CD4-positive, alpha-beta T cell (primary cell): ENCODE measurements at regions not wholly inside any gene's neighbourhood (a gene's known extent, or its start where the extent isn't known, plus 50 kb on each side); places are given as distances from the start of the nearest gene placed in this dataset.

Experiments
- ATAC-seq: fragments of 200-7000 bp; cut with Tn5 transposase; one replicate; pipeline ENCODE4 v1.10.0; 2022; ENCODE audit warnings: mild to moderate bottlenecking; ENCODE audit not compliant: poor library complexity
- CTCF ChIA-PET: fragments of 350-600 bp; sonication (Branson Sonifier 250); formaldehyde crosslinking; loops from one replicate; lab custom pipeline; 2021; ENCODE audit warnings: antibody characterized with exemption, inconsistent platforms; lab: Charles Lee
- POLR2A ChIA-PET: fragments of 350-600 bp; sonication (Branson Sonifier 250); formaldehyde crosslinking; loops from one replicate; lab custom pipeline; 2021; ENCODE audit warnings: antibody characterized with exemption, inconsistent platforms; lab: Charles Lee
- DNase-seq, 14 experiments: peaks; one replicate each; pipeline ENCODE4 v3.0.0-alpha.2; 2013 to 2020; ENCODE audit warnings: mixed read lengths in 2 of 14
- H3K27ac ChIP-seq, 2 donors: one replicate each; pipeline versions ENCODE4 v1.5.1 to v1.7.0; 2013; ENCODE audit warnings: low read length in 2 of 2, low read depth in 1 of 2, mild to moderate bottlenecking in 1 of 2
- H3K27me3 ChIP-seq, 2 experiments: 1 replicate in 1 of 2; 2 replicates in 1 of 2; pipeline versions ENCODE4 v1.6.1 to v1.7.0; 2013; ENCODE audit warnings: low read length in 2 of 2, control low read depth in 1 of 2, mild to moderate bottlenecking in 1 of 2, moderate library complexity in 1 of 2; ENCODE audit not compliant: insufficient read depth in 2 of 2, control insufficient read depth in 1 of 2
- H3K36me3 ChIP-seq: one replicate; pipeline ENCODE4 v1.6.1; 2013; ENCODE audit warnings: low read length, control low read depth; ENCODE audit not compliant: insufficient read depth
- H3K4me1 ChIP-seq: one replicate; pipeline ENCODE4 v1.6.1; 2013; ENCODE audit warnings: low read length, control low read depth; ENCODE audit not compliant: insufficient read depth
- H3K4me3 ChIP-seq: one replicate; pipeline ENCODE4 v1.5.1; 2013; ENCODE audit warnings: mild to moderate bottlenecking, low read length, moderate library complexity
- H3K9me3 ChIP-seq, 2 experiments: 1 replicate in 1 of 2; 2 replicates in 1 of 2; pipeline versions ENCODE4 v1.6.1 to v1.7.0; 2013; ENCODE audit warnings: low read length in 2 of 2, mild to moderate bottlenecking in 2 of 2, control low read depth in 1 of 2, moderate library complexity in 1 of 2; ENCODE audit not compliant: control insufficient read depth in 1 of 2, insufficient read depth in 1 of 2
- H3K27ac Mint-ChIP-seq: one replicate; pipeline ENCODE4 v1.8.0; 2020; ENCODE audit warnings: mixed read lengths
- H3K27me3 Mint-ChIP-seq: one replicate; pipeline ENCODE4 v1.8.0; 2021; ENCODE audit warnings: mixed read lengths
- H3K36me3 Mint-ChIP-seq: one replicate; pipeline ENCODE4 v1.8.0; 2021; ENCODE audit warnings: low read depth, mixed read lengths
- H3K4me1 Mint-ChIP-seq: one replicate; pipeline ENCODE4 v1.8.0; 2021; ENCODE audit warnings: low read depth, mixed read lengths
- H3K4me3 Mint-ChIP-seq: one replicate; pipeline ENCODE4 v1.8.0; 2020; ENCODE audit warnings: mild to moderate bottlenecking, mixed read lengths
- H3K9me3 Mint-ChIP-seq: one replicate; pipeline ENCODE4 v1.8.0; 2020; ENCODE audit warnings: mixed read lengths
- CTCF ChIP-seq: fragments of 200-600 bp; IDR thresholded peaks from one replicate; pipeline ENCODE4 v1.8.0; 2022; ENCODE audit warnings: antibody characterized with exemption, mild to moderate bottlenecking
- intact Hi-C, 2 experiments: fragments of 100-400 bp; cut with DNase I in 1 of 2; cut with micrococcal nuclease in 1 of 2; formaldehyde crosslinking; loops; one replicate each; pipeline versions ENCODE4 v1.15.1 to v1.9.0; 2023 to 2025; cut with DNase I, micrococcal nuclease

- no peaks in the 10 kb centered on the region for H3K36me3 ChIP-seq
- H3K4me1 ChIP-seq: no peaks in the 10 kb centered on the region
- DNase-seq: no peak
- ATAC-seq: no peak
- Mint-ChIP-seq H3K27ac (no peak overlapping the region), H3K4me1 (no peaks in the 10 kb centered on the region), H3K27me3 (no peaks in the 10 kb centered on the region), H3K36me3 (no peaks in the 10 kb centered on the region), H3K4me3 (no peak overlapping the region), H3K9me3 (peaks cover 3% of the 10 kb centered on the region)
- no peak for TF ChIP-seq CTCF
- H3K27ac ChIP-seq: no peak overlapping the region
- POLR2A ChIA-PET: no interaction called here
- no peaks in the 10 kb centered on the region for H3K27me3 ChIP-seq
- H3K4me3 ChIP-seq: no peak overlapping the region
- intact Hi-C loops: no loop called here
- peaks cover 0 to 6% of the 10 kb centered on the region in 2 experiments for H3K9me3 ChIP-seq
- CTCF ChIA-PET: no interaction called here
Observed at GRCh38 chr18:67692811-67693210, 176.3 kb upstream of the DSEL start.

DNA sequence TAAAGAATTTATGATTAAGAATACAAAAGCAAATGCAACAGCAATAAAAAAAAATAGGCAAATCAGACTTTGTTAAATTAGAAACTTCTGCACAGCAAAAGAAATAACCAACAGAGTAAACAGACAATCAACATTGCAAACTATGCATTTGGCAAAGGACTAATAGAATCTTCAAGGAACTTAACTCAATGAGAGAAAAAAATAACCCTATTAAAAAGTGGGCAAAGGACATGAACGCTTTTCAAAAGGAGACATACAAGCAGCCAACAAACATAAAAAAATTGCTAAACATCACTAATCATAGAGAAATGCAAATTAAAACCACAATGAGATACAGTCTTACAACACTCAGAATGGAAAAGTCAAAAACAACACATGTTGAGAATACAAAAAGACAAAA is 166.0 kb upstream of the DSEL start:
- ATAC-seq (no peak), DNase-seq (no peak)
- Histone ChIP-seq H3K4me3 (no peak overlapping the region), H3K9me3 (no peaks in the 10 kb centered on the region), H3K27ac (no peak overlapping the region), H3K27me3 (no peaks in the 10 kb centered on the region), H3K36me3 (no peaks in the 10 kb centered on the region), H3K4me1 (no peaks in the 10 kb centered on the region)
- POLR2A ChIA-PET: no interaction called here
- H3K9me3 Mint-ChIP-seq: no peaks in the 10 kb centered on the region
- H3K27me3 Mint-ChIP-seq: no peaks in the 10 kb centered on the region
- intact Hi-C loops: no loop called here
- no peak overlapping the region for H3K4me3 Mint-ChIP-seq
- H3K4me1 Mint-ChIP-seq: no peaks in the 10 kb centered on the region
- CTCF ChIA-PET: no interaction called here
- H3K27ac Mint-ChIP-seq: no peak overlapping the region
- H3K36me3 Mint-ChIP-seq: no peaks in the 10 kb centered on the region
- no peak for TF ChIP-seq CTCF

GRCh38 chr18:67677489-67677888 is 161.0 kb upstream of the DSEL start:
- H3K36me3 ChIP-seq: no peaks in the 10 kb centered on the region
- no peaks in the 10 kb centered on the region for H3K27me3 ChIP-seq
- no peak for TF ChIP-seq CTCF
- no peaks in the 10 kb centered on the region for H3K4me1 ChIP-seq
- DNase-seq (no peak), ATAC-seq (no peak)
- intact Hi-C loops: no loop called here
- no peaks in the 10 kb centered on the region for H3K4me1 Mint-ChIP-seq
- no peaks in the 10 kb centered on the region for H3K36me3 Mint-ChIP-seq
- no peak overlapping the region for H3K27ac ChIP-seq
- no peak overlapping the region for H3K4me3 ChIP-seq
- H3K4me3 Mint-ChIP-seq: no peak overlapping the region
- ChIA-PET CTCF (no interaction called here), POLR2A (no interaction called here)
- no peaks in the 10 kb centered on the region for H3K27me3 Mint-ChIP-seq
- H3K27ac Mint-ChIP-seq: no peak overlapping the region
- H3K9me3 Mint-ChIP-seq: no peaks in the 10 kb centered on the region
- no peaks in the 10 kb centered on the region for H3K9me3 ChIP-seq
